AG09319 (cell line): ENCODE measurements at regions not wholly inside any gene's neighbourhood (a gene's known extent, or its start where the extent isn't known, plus 50 kb on each side); places are given as distances from the start of the nearest gene placed in this dataset.

ENCODE experiments used
- DNase-seq: peaks from one replicate; pipeline ENCODE4 v3.0.0-alpha.2; 2010; ENCODE audit warnings: low read depth; ENCODE audit errors: extremely low read depth
- CTCF ChIP-seq: IDR thresholded peaks from 2 replicates; pipeline ENCODE4 v1.5.1; 2011; ENCODE audit warnings: low read depth, mild to moderate bottlenecking, inconsistent platforms, low read length, moderate library complexity

DNA sequence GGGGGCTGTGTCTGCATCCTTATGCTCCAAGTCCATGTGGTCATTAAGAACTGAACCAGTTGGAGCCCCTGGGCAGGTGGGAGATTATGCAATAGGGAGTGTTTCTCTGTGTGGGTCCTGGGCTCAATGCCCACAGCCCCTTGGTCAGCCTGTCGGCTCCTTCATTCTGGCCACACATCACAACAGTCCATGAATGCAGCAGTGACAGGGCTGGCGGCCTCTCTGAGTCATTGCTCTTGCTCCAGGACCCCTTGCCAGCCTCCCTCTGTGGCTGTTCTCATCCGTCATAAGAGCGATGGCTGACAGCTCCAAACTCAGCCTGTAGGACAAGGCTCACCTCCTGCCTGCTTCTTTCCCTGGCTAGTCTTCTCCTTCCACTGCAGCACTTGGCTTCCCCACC is 609.5 kb upstream of the CDH4 start:
- no peak for TF ChIP-seq CTCF

GRCh38 chr20:60648556-60648955 is 603.5 kb upstream of the CDH4 start:
- TF ChIP-seq CTCF = no peak
- DNase-seq = no peak

More for the DNA sequence above, 609.5 kb upstream of the CDH4 start:
- no peak for DNase-seq

DNA sequence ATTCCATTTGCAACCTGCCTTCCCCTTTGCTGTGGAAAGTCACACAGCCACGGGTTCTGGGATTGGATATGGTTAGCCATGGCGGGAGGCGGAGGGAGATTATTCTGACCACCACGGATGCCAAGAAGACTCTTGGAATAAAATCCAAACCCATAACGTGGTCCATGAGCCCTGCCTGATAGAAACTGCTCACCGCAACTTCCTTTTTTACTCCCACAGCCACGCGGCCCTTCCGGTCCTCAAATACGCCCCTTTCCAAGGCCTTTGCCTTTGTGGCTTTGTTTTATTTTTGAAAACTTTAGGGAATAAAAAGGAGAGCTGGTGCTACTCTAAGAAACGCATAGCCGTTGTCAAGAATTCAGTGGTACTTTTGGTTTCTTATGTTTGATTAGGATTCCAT is 602.5 kb upstream of the CDH4 start:
- no peak for TF ChIP-seq CTCF
- no peak for DNase-seq

GRCh38 chr20:60650087-60650486 is 602.0 kb upstream of the CDH4 start:
- TF ChIP-seq CTCF = no peak
- DNase-seq = no peak

GRCh38 chr20:60652046-60652445 is 600.0 kb upstream of the CDH4 start:
- no peak for TF ChIP-seq CTCF
- DNase-seq = no peak

DNA sequence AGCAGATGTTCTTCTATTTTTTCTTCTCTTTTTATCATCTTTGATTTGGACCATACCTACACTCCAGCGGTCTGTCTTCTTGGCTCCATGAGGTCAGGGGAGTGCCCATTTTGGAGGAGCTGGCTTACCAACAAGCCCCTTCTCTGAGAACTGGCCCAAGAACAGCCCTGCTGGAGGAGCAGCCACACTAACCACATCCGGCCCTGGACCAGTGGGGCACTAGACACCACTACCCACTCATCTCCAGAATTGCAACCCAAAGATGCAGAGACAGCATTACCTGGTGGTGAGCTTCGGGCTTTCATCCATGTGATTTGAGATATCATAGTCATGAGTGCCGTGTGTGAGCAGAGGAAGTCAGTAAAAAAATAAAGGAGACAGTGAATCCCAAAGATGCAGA is 599.4 kb upstream of the CDH4 start:
- DNase-seq = no peak
- no peak for TF ChIP-seq CTCF

- no peak for TF ChIP-seq CTCF
- DNase-seq = no peak
These were observed 598.8 kb upstream of the CDH4 start for GRCh38 chr20:60653111-60653845.
